Psoas muscle (tissue), 7 donors: ENCODE measurements at regions not wholly inside any gene's neighbourhood (a gene's known extent, or its start where the extent isn't known, plus 50 kb on each side); places are given as distances from the start of the nearest gene placed in this dataset.

Experiments used
- ATAC-seq, 4 donors: fragments of 200-7000 bp; cut with Tn5 transposase; one replicate each; pipeline ENCODE4 v1.9.1; 2020; ENCODE audit warnings: moderate library complexity in 3 of 4, mild to moderate bottlenecking in 2 of 4
- DNase-seq, 2 donors: peaks; one replicate each; pipeline ENCODE4 v3.0.0-alpha.2; 2020
- H3K27ac ChIP-seq: fragments of 200-600 bp; one replicate; pipeline ENCODE4 v1.8.0; 2022
- H3K27me3 ChIP-seq, 3 donors: fragments of 200-600 bp in 1 of 3; one replicate each; pipeline versions ENCODE4 v1.6.1 to v1.8.0; 2013 to 2022; ENCODE audit warnings: low read length in 2 of 3, mild to moderate bottlenecking in 2 of 3, moderate library complexity in 1 of 3; ENCODE audit not compliant: insufficient read depth in 3 of 3
- H3K36me3 ChIP-seq, 2 donors: fragments of 200-600 bp in 1 of 2; one replicate each; pipeline versions ENCODE4 v1.6.1 to v1.8.0; 2013 to 2022; ENCODE audit warnings: low read depth in 1 of 2, mild to moderate bottlenecking in 1 of 2, moderate library complexity in 1 of 2; ENCODE audit not compliant: insufficient read depth in 1 of 2
- H3K4me1 ChIP-seq: fragments of 200-600 bp; one replicate; pipeline ENCODE4 v1.8.0; 2022
- H3K4me3 ChIP-seq: fragments of 200-600 bp; one replicate; pipeline ENCODE4 v1.8.0; 2022; ENCODE audit warnings: mild to moderate bottlenecking
- H3K9me3 ChIP-seq: fragments of 200-600 bp; one replicate; pipeline ENCODE4 v1.8.0; 2022
- CTCF ChIP-seq: fragments of 200-600 bp; IDR thresholded peaks from one replicate; pipeline ENCODE4 v1.8.0; 2022; ENCODE audit warnings: antibody characterized with exemption
- WGBS, 3 donors: extraction: QIAGEN DNeasy Blood & Tissue Kit; methylation state at CpG; one replicate each; pipeline versions ENCODE4 v1.1.6 to v1.1.7; 2013; 5-methylcytosine and 5-hydroxymethylcytosine counted together
- intact Hi-C, 2 donors: fragments of 100-400 bp; cut with DNase I; formaldehyde crosslinking; loops; one replicate each; pipeline versions ENCODE4 v1.11.0 to v1.14.2; 2022
- donor health status: healthy with polysubstance abuse.
- donor health status: DM: no; HTN: no; CAD: no; lungs with moderate emphysema.
- donor health status: Bipolar disorder and iron deficiency.
- donor health status: healthy.
- donor health status: DM: yes; HTN: yes; CAD: no.
- donor health status: DM: no; HTN: no; CAD: no.
- donor health status: DM: yes; HTN: yes; CAD: no.

GRCh38 chr1:238658763-238659162 is 727.6 kb upstream of the CHRM3 start:
- Histone ChIP-seq H3K27me3 (no peaks in the 10 kb centered on the region), H3K4me3 (no peak overlapping the region), H3K9me3 (no peaks in the 10 kb centered on the region), H3K27ac (no peak overlapping the region), H3K4me1 (no peaks in the 10 kb centered on the region), H3K36me3 (no peaks in the 10 kb centered on the region)
- DNase-seq (no peak), ATAC-seq (no peak)
- intact Hi-C loops, result no loop called here
- WGBS, 3 donors, result 62 to 73% (median 62%) methylated on average over 1 of the region's 1 CpG
- no peak for TF ChIP-seq CTCF

GRCh38 chr1:238653693-238654321 is 732.6 kb upstream of the CHRM3 start:
- Histone ChIP-seq H3K27me3 (no peaks in the 10 kb centered on the region), H3K36me3 (no peaks in the 10 kb centered on the region), H3K9me3 (no peaks in the 10 kb centered on the region), H3K4me3 (no peak overlapping the region), H3K27ac (no peak overlapping the region), H3K4me1 (no peaks in the 10 kb centered on the region)
- DNase-seq (no peak), ATAC-seq (no peak)
- intact Hi-C loops, result no loop called here
- 75 to 84% (median 83%) methylated on average over 4 of the region's 4 CpGs for WGBS, 3 donors
- no peak for TF ChIP-seq CTCF

- Histone ChIP-seq H3K36me3 (no peaks in the 10 kb centered on the region), H3K9me3 (no peaks in the 10 kb centered on the region), H3K27ac (no peak overlapping the region), H3K27me3 (no peaks in the 10 kb centered on the region), H3K4me1 (no peaks in the 10 kb centered on the region), H3K4me3 (no peak overlapping the region)
- DNase-seq, result no peak
- 84 to 87% (median 86%) methylated on average over 7 of the region's 7 CpGs for WGBS, 3 donors
- ATAC-seq, result no peak
- TF ChIP-seq CTCF, result no peak
- intact Hi-C loops, result no loop called here
These were observed 733.9 kb upstream of the CHRM3 start for GRCh38 chr1:238652346-238652968.

GRCh38 chr1:238649200-238649599 is 737.2 kb upstream of the CHRM3 start:
- H3K36me3 ChIP-seq, result no peaks in the 10 kb centered on the region
- H3K4me1 ChIP-seq, result no peaks in the 10 kb centered on the region
- intact Hi-C loops, result no loop called here
- no peaks in the 10 kb centered on the region for H3K9me3 ChIP-seq
- DNase-seq, result no peak
- no peaks in the 10 kb centered on the region for H3K27me3 ChIP-seq
- no peak for ATAC-seq
- H3K4me3 ChIP-seq, result no peak overlapping the region
- no peak overlapping the region for H3K27ac ChIP-seq
- TF ChIP-seq CTCF, result no peak

GRCh38 chr1:238648751-238649150 is 737.6 kb upstream of the CHRM3 start:
- Histone ChIP-seq H3K27me3 (no peaks in the 10 kb centered on the region), H3K27ac (no peak overlapping the region), H3K9me3 (no peaks in the 10 kb centered on the region), H3K4me3 (no peak overlapping the region), H3K4me1 (no peaks in the 10 kb centered on the region), H3K36me3 (no peaks in the 10 kb centered on the region)
- ATAC-seq (no peak), DNase-seq (no peak)
- WGBS, 3 donors, result 81 to 86% (median 83%) methylated on average over 4 of the region's 4 CpGs
- TF ChIP-seq CTCF, result no peak
- intact Hi-C loops, result no loop called here
